A549 (cell line): ENCODE measurements at regions not wholly inside any gene's neighbourhood (a gene's known extent, or its start where the extent isn't known, plus 50 kb on each side); places are given as distances from the start of the nearest gene placed in this dataset.

Experiments
- ATAC-seq, 2 experiments: fragments of 200-7000 bp in 1 of 2; fragments of >200 bp in 1 of 2; cut with Nextera tagmentation in 1 of 2; cut with Tn5 transposase in 1 of 2; 3 replicates each; pipeline versions ENCODE4 v1.8.0 to v1.9.1; 2018 to 2020; ENCODE audit warnings: mild to moderate bottlenecking in 1 of 2, moderate library complexity in 1 of 2
- CTCF ChIA-PET: fragments of 300-600 bp; sonication (Branson Sonifier 250); formaldehyde crosslinking; extraction: SDS; loops from one replicate; lab custom pipeline; 2021; ENCODE audit warnings: antibody characterized with exemption, inconsistent platforms; lab: Yijun Ruan, JAX
- POLR2A ChIA-PET: fragments of 350-600 bp; formaldehyde crosslinking; extraction: SDS; loops from one replicate; lab custom pipeline; 2021; ENCODE audit warnings: antibody characterized with exemption, inconsistent platforms; lab: Yijun Ruan, JAX
- DNase-seq, 2 experiments: peaks; one replicate each; pipeline versions ENCODE4 v3.0.0 to v3.0.0-alpha.2; 2011 to 2016; ENCODE audit warnings: low read depth in 1 of 2, low spot score in 1 of 2
- FAIRE-seq: peaks from 2 replicates; lab custom pipeline; 2011; peaks lifted over from hg19 to GRCh38; lab: Jason Lieb, UNC
- H3K27ac ChIP-seq, 2 experiments: fragments of >200 bp; sonication (Bioruptor Twin); formaldehyde crosslinking; 3 replicates each; pipeline ENCODE4 v1.5.1; 2016 to 2017
- H3K4me1 ChIP-seq: fragments of >200 bp; sonication (Bioruptor Twin); formaldehyde crosslinking; 3 replicates; pipeline ENCODE4 v1.6.1; 2016
- H3K4me2 ChIP-seq: fragments of >200 bp; sonication (Bioruptor Twin); formaldehyde crosslinking; 3 replicates; pipeline ENCODE4 v1.6.1; 2016
- H3K4me3 ChIP-seq: fragments of >200 bp; sonication (Bioruptor Twin); formaldehyde crosslinking; 3 replicates; pipeline ENCODE4 v1.5.1; 2016
- H3K9me3 ChIP-seq: fragments of >200 bp; sonication (Bioruptor Twin); formaldehyde crosslinking; 3 replicates; pipeline ENCODE4 v1.6.1; 2016
- BHLHE40 ChIP-seq: IDR thresholded peaks from 2 replicates; pipeline ENCODE4 v1.6.1; 2012; ENCODE audit warnings: low read depth, low read length, inconsistent platforms
- CBX8 ChIP-seq: fragments of 200-600 bp; sonication (generic); IDR thresholded peaks from 2 replicates; pipeline ENCODE4 v1.6.1; 2016
- CHD2 ChIP-seq: fragments of 150-350 bp; IDR thresholded peaks from 2 replicates; pipeline ENCODE4 v1.6.1; 2014; ENCODE audit warnings: low read length; ENCODE audit not compliant: partially characterized antibody
- ELK1 ChIP-seq: fragments of 150-350 bp; IDR thresholded peaks from 2 replicates; pipeline ENCODE4 v1.6.1; 2014; ENCODE audit warnings: low read depth, mild to moderate bottlenecking, low read length
- EP300 ChIP-seq, 2 experiments: fragments of >200 bp; sonication (Bioruptor Twin); formaldehyde crosslinking; IDR thresholded peaks; 2 replicates in 1 of 2; 3 replicates in 1 of 2; pipeline ENCODE4 v1.6.1; 2016 to 2017
- FOSB ChIP-seq: fragments of 250-450 bp; sonication (Bioruptor Pico); IDR thresholded peaks from 2 replicates; pipeline ENCODE4 v1.5.0; 2020; ENCODE audit warnings: mild to moderate bottlenecking, moderate library complexity
- FOSL2 ChIP-seq, 2 experiments: fragments of 450-650 bp in 1 of 2; fragments of >200 bp in 1 of 2; sonication (Bioruptor Twin) in 1 of 2; formaldehyde crosslinking; IDR thresholded peaks; 2 replicates each; pipeline versions ENCODE4 v1.5.0 to v1.6.1; 2016 to 2020; ENCODE audit warnings: mild to moderate bottlenecking in 1 of 2, moderate library complexity in 1 of 2
- GATA3 ChIP-seq: IDR thresholded peaks from 2 replicates; pipeline ENCODE4 v1.6.1; 2012; ENCODE audit warnings: borderline replicate concordance
- HOXA7 ChIP-seq: fragments of 250-450 bp; sonication (Bioruptor Pico); IDR thresholded peaks from 2 replicates; pipeline ENCODE4 v1.5.0; 2020; ENCODE audit warnings: mild to moderate bottlenecking, moderate library complexity
- HOXB5 ChIP-seq: fragments of 250-450 bp; sonication (Bioruptor Pico); IDR thresholded peaks from 2 replicates; pipeline ENCODE4 v1.5.0; 2020; ENCODE audit warnings: mild to moderate bottlenecking, moderate library complexity
- JUN ChIP-seq, 2 experiments: fragments of >200 bp; sonication (Bioruptor Twin); formaldehyde crosslinking; IDR thresholded peaks; 2 replicates in 1 of 2; 3 replicates in 1 of 2; pipeline ENCODE4 v1.6.1; 2016 to 2017
- MAX ChIP-seq: IDR thresholded peaks from 2 replicates; pipeline ENCODE4 v1.6.1; 2012
- NFE2L2 ChIP-seq: fragments of 150-350 bp; conservative IDR thresholded peaks from 2 replicates; pipeline ENCODE4 v1.6.1; 2014; ENCODE audit warnings: low read length
- POLR2AphosphoS2 ChIP-seq: conservative IDR thresholded peaks from 2 replicates; pipeline ENCODE4 v1.6.1; 2012; ENCODE audit warnings: low read length, improper control_type of control experiment, inconsistent platforms
- RNF2 ChIP-seq: fragments of 200-600 bp; sonication (generic); IDR thresholded peaks from 2 replicates; pipeline ENCODE4 v1.6.1; 2016; ENCODE audit warnings: low read depth, mild to moderate bottlenecking, antibody characterized with exemption, moderate library complexity, borderline replicate concordance
- SREBF2 ChIP-seq: fragments of 450-650 bp; IDR thresholded peaks from 2 replicates; pipeline ENCODE4 v1.6.1; 2014; ENCODE audit warnings: mild to moderate bottlenecking, moderate library complexity
- TP53 ChIP-seq: fragments of 250-450 bp; sonication (Bioruptor Pico); IDR thresholded peaks from 2 replicates; pipeline ENCODE4 v1.5.0; 2021; ENCODE audit warnings: mild to moderate bottlenecking, moderate library complexity
- ZNF302 ChIP-seq: fragments of 250-450 bp; sonication (Bioruptor Pico); IDR thresholded peaks from 2 replicates; pipeline ENCODE4 v1.9.0; 2021; ENCODE audit warnings: inconsistent platforms, mild to moderate bottlenecking, moderate library complexity
- WGBS: methylation state at CpG from one replicate; pipeline ENCODE4 v1.1.6; 2017; ENCODE audit errors: missing lambda C conversion rate; 5-methylcytosine and 5-hydroxymethylcytosine counted together

GRCh38 chr12:124379379-124379937 is 84.6 kb downstream of the RFLNA start:
- H3K27ac ChIP-seq = peak overlapping the region; percentile 99 to 100
- peaks cover 100% of the 10 kb centered on the region for H3K4me1 ChIP-seq
- POLR2A ChIA-PET = interaction anchor here (1.0 to 2.8 kb wide), 2 partner anchors 10 to 139 kb away, joined by 3 to 22 read pairs; no protein-coding TSS in a partner anchor
- TF ChIP-seq CHD2 (no peak), RNF2 (no peak), HOXA7 (CRISPR knock-in tag) (0 out of 2 replicates have a peak, but pooled peaks have one; percentile 40)
- H3K4me3 ChIP-seq = no peak overlapping the region
- FAIRE-seq (no peak), DNase-seq (no peak), ATAC-seq (no peak)
- peak overlapping the region; percentile 97 for H3K4me2 ChIP-seq
- WGBS = 84% methylated on average over 16 of the region's 17 CpGs
- H3K9me3 ChIP-seq = no peaks in the 10 kb centered on the region
- CTCF ChIA-PET = interaction anchor here (0.6 to 6.6 kb wide), 24 partner anchors 9 to 392 kb away, joined by 3 to 67 read pairs (median 4); no protein-coding TSS in a partner anchor

- POLR2A ChIA-PET = interaction anchor here (1.4 to 2.8 kb wide), 2 partner anchors 9 to 10 kb away, joined by 4 to 22 read pairs; no protein-coding TSS in a partner anchor
- DNase-seq (no peak), FAIRE-seq (no peak), ATAC-seq (no peak)
- Histone ChIP-seq H3K4me3 (no peak overlapping the region), H3K27ac (peak overlapping the region; percentile 99 to 100), H3K4me1 (peaks cover 100% of the 10 kb centered on the region), H3K9me3 (no peaks in the 10 kb centered on the region), H3K4me2 (peak overlapping the region; percentile 97; the same call in 1 of the 3 replicates)
- TF ChIP-seq HOXB5 (CRISPR knock-in tag) (no peak), NFE2L2 (no peak), SREBF2 (no peak), GATA3 (no peak), EP300 (IDR thresholded peaks at IDR 0.05) (no peak), TP53 (CRISPR knock-in tag) (no peak), MAX (no peak), BHLHE40 (no peak), ZNF302 (CRISPR knock-in tag) (no peak)
- CTCF ChIA-PET = interaction anchor here (1.2 to 6.6 kb wide), 14 partner anchors 9 to 392 kb away, joined by 3 to 67 read pairs (median 6); no protein-coding TSS in a partner anchor
- WGBS = 92% methylated on average over 13 of the region's 13 CpGs
Measured at GRCh38 chr12:124378926-124379325, 84.0 kb downstream of the RFLNA start.

GRCh38 chr12:124377981-124378509 is 83.2 kb downstream of the RFLNA start:
- ChIA-PET CTCF (interaction anchor here (1.4 to 6.6 kb wide), 9 partner anchors 8 to 393 kb away, joined by 3 to 67 read pairs (median 8); no protein-coding TSS in a partner anchor), POLR2A (interaction anchor here (0.7 to 1.4 kb wide), 2 partner anchors 9 to 167 kb away, joined by 3 to 4 read pairs; no protein-coding TSS in a partner anchor)
- ATAC-seq (no peak), FAIRE-seq (no peak), DNase-seq (no peak)
- TF ChIP-seq CBX8 (no peak), ELK1 (no peak), JUN (IDR thresholded peaks at IDR 0.05) (no peak), POLR2AphosphoS2 (0 out of 2 replicates have a peak, but pooled peaks have one; percentile 30), FOSB (CRISPR knock-in tag) (peak; percentile 30; the same call in 1 of the 2 replicates)
- WGBS = 96% methylated on average over 22 of the region's 26 CpGs
- Histone ChIP-seq H3K4me1 (peaks cover 92% of the 10 kb centered on the region), H3K9me3 (no peaks in the 10 kb centered on the region), H3K27ac (peak overlapping the region; percentile 99 to 100; a peak in 5 of 6 replicates), H3K4me3 (no peak overlapping the region), H3K4me2 (no peak overlapping the region; the same call in 2 of the 3 replicates)

GRCh38 chr12:124376435-124376834 is 81.5 kb downstream of the RFLNA start:
- CTCF ChIA-PET = interaction anchor here (0.9 to 6.6 kb wide), 5 partner anchors 14 to 390 kb away, joined by 3 to 44 read pairs (median 5); no protein-coding TSS in a partner anchor
- 88% methylated on average over 8 of the region's 9 CpGs for WGBS
- H3K27ac ChIP-seq = peak overlapping the region; percentile 36 to 77; a peak in 5 of 6 replicates
- no peak overlapping the region for H3K4me3 ChIP-seq
- no peak for FAIRE-seq
- no peak for DNase-seq
- POLR2A ChIA-PET = no interaction called here
- H3K4me2 ChIP-seq = peak overlapping the region; percentile 22; the same call in 2 of the 3 replicates
- no peaks in the 10 kb centered on the region for H3K9me3 ChIP-seq
- TF ChIP-seq FOSL2 (IDR thresholded peaks at IDR 0.05) (no peak), FOSL2 (CRISPR knock-in tag; IDR thresholded peaks at IDR 0.05) (peak; percentile 59), TP53 (CRISPR knock-in tag) (no peak)
- no peak for ATAC-seq
- H3K4me1 ChIP-seq = peaks cover 91% of the 10 kb centered on the region
